Hypothalamus (tissue), 51 donors: ENCODE measurements at regions not wholly inside any gene's neighbourhood (a gene's known extent, or its start where the extent isn't known, plus 50 kb on each side); places are given as distances from the start of the nearest gene placed in this dataset.
"Not testable (repeated sequence)": the region's sequence is repeated elsewhere in the genome, so short reads cannot be mapped to it uniquely, and the experiment has no call there.

Experiments
- DNase-seq, 51 donors: peaks; one replicate each; lab custom pipeline; 2025; lab: John Stamatoyannopoulos, UW

- DNase-seq = no peak
These were observed 192.8 kb downstream of the UBE3A start for GRCh38 chr15:25245801-25246622.

GRCh38 chr15:25246641-25247406 lies 192.0 kb downstream of the UBE3A start:
- DNase-seq = no peak

DNA sequence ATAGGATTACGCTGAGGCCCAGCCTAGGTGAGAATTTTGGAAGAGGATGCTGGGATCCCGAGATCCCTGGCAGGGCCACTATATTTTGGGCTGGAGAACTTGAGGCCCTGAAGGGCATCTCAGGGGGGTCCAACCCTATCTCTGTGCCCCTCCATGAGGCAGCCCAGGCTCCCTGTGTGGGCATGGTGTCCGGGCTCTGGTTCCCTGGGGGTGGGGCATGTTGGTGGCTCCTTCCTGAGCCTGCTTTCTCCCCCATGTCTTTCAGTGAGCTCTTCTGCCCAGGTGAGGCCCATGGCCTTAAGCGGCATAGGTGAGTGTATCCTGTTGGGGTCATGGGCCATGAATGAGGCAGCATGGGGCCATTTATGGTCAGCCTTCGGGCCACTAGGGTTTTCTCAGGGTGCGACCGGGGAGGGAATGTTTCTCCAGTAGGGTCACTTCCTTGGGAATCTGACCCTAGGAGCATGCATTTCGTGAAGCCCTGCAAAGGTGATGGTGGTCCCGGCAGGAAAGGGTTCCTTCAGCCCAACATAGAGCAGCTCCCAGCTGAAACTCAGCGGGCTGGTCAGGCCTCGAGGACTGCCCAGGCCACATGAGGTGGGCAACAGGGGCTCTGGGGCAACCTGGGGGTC lies 191.3 kb downstream of the UBE3A start:
- no peak for DNase-seq

GRCh38 chr15:25248087-25248486 lies 190.7 kb downstream of the UBE3A start:
- not testable (repeated sequence) for DNase-seq

GRCh38 chr15:25248583-25249235 lies 190.1 kb downstream of the UBE3A start:
- DNase-seq = no peak

DNA sequence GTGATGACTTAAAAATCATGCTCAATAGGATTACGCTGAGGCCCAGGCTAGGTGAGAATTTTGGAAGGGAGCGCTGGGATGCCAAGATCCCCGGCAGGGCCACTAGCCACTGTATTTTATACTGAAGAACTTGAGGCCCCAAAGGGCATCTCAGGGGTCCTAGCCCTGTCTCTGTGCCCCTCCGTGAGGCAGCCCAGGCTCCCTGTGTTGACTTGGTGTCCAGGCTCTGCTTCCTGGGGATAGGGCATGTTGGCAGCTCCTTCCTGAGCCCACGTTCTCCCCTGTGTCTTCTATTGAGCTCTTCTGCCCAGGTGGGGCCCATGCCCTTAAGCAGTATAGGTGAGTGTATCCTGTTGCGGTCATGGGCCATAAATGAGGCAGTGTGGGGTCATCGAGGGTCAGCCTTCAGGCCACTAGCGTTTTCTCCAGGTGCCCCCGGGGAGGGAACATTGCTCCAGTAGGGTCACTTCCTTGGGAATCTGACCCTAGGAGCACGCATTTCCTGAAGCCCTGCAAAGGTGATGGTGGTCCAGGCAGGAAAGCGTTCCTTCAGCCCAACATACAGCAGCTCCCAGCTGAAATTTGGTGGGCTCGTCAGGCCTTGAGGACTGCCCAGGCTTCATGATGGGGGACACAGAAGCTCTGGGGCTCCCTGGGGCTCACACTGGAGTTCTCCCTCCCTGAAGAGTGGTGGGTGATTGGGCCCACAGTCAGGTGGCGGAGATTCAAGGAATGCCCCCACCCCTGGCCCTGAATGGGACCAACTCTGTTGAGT lies 189.4 kb downstream of the UBE3A start:
- no peak for DNase-seq

GRCh38 chr15:25250011-25250596 lies 188.7 kb downstream of the UBE3A start:
- DNase-seq = no peak

DNA sequence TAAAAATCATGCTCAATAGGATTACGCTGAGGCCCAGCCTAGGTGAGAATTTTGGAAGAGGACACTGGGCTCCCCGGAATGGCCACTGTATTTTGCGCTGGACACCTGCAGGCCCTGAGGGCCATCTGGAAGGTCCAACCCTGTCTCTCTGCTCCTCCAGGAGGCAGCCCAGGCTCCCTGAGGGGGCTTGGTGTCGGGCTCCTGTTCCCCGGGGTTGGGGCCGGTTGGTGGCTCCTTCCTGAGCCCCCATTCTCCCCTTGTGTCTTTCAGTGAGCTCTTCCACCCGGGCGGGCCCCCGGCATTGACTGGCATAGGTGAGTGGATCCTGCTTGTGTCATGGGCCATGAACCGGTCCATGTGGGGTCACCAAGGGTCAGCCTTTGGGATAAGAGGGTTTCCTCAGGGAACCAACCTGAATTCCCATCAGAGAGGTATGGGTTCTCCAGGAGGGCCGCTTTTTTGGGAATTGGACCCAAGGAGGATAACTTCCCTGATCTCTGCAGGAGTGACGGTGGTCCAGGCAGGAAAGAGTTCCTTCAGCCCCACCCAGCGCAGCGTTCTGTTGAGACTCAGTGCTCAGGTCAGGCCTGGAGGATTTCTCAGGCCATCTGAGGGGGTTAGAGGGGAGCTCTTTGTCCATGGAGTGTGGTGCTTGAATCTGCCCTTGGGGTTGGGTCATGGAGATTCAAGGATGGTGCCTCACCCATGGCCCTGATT lies 187.8 kb downstream of the UBE3A start:
- DNase-seq = no peak

DNA sequence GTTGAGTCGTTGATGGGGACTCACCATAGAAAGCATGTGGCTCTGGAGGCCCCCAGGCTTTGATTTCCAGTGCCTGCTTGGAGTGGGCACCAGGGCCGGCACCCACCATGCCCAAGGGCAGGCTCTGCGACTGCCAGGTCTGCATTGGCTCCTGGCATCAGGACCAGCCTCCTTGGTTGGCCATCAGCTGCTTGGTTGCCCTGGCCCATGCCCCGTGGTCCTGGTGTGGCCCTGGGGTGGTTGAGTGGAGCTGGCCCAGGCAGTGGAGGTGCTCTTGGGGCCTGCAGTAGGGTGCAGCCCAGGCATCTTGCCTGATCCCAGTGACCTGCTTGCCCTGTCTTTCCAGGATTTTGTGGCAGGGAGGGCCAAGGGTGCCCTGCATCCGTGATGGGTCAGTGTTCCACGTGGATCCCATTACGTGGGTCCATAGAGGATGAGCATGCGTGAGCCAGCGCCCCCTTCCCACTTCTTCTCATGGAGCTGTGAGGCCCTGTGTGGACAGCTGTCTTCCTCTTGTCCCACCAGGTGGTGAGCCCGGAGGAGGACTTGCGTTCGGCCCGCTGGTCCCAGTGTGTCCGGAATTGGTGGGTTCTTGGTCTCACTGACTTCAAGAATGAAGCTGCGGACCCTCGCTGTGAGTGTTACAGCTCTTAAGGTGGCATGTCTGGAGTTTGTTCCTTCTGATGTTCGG lies 187.0 kb downstream of the UBE3A start:
- no peak for DNase-seq

GRCh38 chr15:25253048-25253973 lies 185.5 kb downstream of the UBE3A start:
- DNase-seq = not testable (repeated sequence)

- no peak for DNase-seq
These were observed 170.7 kb downstream of the UBE3A start for GRCh38 chr15:25268166-25268565.
